ENCODE measurements at regions not wholly inside any gene's neighbourhood (a gene's known extent, or its start where the extent isn't known, plus 50 kb on each side); places are given as distances from the start of the nearest gene placed in this dataset.

DNA sequence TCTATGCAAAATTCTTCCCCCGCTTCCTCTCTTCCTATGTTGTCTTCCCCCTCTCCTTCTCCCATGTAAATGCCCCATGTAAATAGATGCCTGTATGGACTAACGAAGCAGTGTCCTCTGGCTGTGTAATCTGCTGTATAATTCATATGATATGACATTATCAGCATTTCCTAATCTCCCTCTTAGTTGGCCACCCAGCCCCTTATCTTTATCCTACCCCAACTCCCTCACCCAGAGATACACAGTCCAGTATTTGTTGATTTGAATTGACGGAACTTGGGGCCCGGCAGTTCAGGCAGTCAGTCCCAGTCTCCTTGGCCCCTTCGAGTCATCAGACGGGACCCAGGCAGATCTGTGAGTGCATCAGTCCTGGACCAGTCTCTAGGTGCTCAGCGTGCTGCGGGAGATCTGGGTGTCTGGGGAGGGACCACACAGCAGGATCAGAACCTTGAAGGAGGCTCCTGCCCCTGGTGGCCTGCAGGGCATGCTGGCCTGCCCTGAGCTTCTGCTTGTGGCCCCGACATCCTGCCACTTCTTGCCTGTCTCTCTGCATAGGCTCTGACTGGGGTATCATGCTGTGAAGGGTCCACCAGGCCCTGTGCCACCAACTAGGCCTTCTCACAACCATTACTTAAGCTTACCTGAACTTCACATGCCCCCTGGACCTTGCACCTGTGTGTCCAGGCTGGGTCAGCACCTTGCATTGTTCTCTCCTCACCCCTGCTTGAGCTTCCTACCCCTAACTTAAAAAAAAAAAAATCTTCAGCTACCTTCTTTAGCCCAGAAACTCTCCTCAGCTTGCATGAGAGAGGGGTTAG, 88.1 kb upstream of the ATL2 start:
- no peaks in the 10 kb centered on the region for H3K36me3 ChIP-seq (ENCODE audit: insufficient read depth, low read length)
- no peaks in the 10 kb centered on the region for H3K79me2 ChIP-seq (ENCODE audit: insufficient read depth, low read length)
- no peaks in the 10 kb centered on the region for H3K4me1 ChIP-seq (ENCODE audit: insufficient read depth, low read length, poor library complexity, severe bottlenecking)
- H3K4me3 ChIP-seq (ENCODE audit: low read length, poor library complexity, severe bottlenecking): no peak overlapping the region
- no peaks in the 10 kb centered on the region for H3K27me3 ChIP-seq (ENCODE audit: insufficient read depth, low read length, poor library complexity, severe bottlenecking)
- no peak overlapping the region for H3K4me2 ChIP-seq (ENCODE audit: low read depth, low read length, poor library complexity, severe bottlenecking)
- TF ChIP-seq, protein P1, sequence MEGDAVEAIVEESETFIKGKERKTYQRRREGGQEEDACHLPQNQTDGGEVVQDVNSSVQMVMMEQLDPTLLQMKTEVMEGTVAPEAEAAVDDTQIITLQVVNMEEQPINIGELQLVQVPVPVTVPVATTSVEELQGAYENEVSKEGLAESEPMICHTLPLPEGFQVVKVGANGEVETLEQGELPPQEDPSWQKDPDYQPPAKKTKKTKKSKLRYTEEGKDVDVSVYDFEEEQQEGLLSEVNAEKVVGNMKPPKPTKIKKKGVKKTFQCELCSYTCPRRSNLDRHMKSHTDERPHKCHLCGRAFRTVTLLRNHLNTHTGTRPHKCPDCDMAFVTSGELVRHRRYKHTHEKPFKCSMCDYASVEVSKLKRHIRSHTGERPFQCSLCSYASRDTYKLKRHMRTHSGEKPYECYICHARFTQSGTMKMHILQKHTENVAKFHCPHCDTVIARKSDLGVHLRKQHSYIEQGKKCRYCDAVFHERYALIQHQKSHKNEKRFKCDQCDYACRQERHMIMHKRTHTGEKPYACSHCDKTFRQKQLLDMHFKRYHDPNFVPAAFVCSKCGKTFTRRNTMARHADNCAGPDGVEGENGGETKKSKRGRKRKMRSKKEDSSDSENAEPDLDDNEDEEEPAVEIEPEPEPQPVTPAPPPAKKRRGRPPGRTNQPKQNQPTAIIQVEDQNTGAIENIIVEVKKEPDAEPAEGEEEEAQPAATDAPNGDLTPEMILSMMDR (conservative IDR thresholded peaks at IDR 0.05; ENCODE audit: low read length): no peak
- TF ChIP-seq EZH2phosphoT487 (IDR thresholded peaks at IDR 0.05; ENCODE audit: borderline replicate concordance): no peak
- no peaks in the 10 kb centered on the region for H3F3A ChIP-seq (ENCODE audit: low read depth)
- no peaks in the 10 kb centered on the region for H4K20me1 ChIP-seq (ENCODE audit: insufficient read depth, low read length, poor library complexity, severe bottlenecking)
- no peak overlapping the region for H3K9ac ChIP-seq (ENCODE audit: low read depth, low read length, poor library complexity, severe bottlenecking)
- no peak overlapping the region for H2AFZ ChIP-seq (ENCODE audit: low read length)
- H3K9me2 ChIP-seq (replicated peaks; ENCODE audit: low read depth, low read length): no peaks in the 10 kb centered on the region
- no peaks in the 10 kb centered on the region for H3K9me3 ChIP-seq (ENCODE audit: insufficient read depth, low read depth, low read length)

DNA sequence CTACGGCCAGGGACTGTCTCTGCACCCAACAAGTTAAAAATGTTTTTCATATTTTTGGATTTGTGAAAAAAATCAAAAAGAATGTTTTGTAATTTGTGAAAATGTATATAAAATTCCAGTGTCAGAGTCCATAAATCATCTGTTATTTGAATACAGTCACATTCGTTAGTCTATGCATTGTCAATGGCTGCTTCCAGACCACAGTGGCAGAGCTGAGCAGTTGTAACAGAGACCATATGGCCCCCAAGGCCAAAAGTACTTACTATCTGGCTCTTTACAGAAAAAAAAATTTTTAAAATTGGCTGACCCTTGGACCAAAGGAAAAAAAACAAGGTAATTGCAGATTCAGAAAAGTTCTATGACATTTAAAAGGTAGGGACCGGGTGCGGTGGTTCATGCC, 86.7 kb upstream of the ATL2 start:
- no peak overlapping the region for H3K4me3 ChIP-seq (ENCODE audit: low read length, poor library complexity, severe bottlenecking)
- no peaks in the 10 kb centered on the region for H4K20me1 ChIP-seq (ENCODE audit: insufficient read depth, low read length, poor library complexity, severe bottlenecking)
- H3K4me2 ChIP-seq (ENCODE audit: low read depth, low read length, poor library complexity, severe bottlenecking): no peak overlapping the region
- H3F3A ChIP-seq (ENCODE audit: low read depth): no peaks in the 10 kb centered on the region
- H3K79me2 ChIP-seq (ENCODE audit: insufficient read depth, low read length): no peaks in the 10 kb centered on the region
- H3K4me1 ChIP-seq (ENCODE audit: insufficient read depth, low read length, poor library complexity, severe bottlenecking): no peaks in the 10 kb centered on the region
- H3K9me3 ChIP-seq (ENCODE audit: insufficient read depth, low read depth, low read length): no peaks in the 10 kb centered on the region
- TF ChIP-seq, protein P1 (conservative IDR thresholded peaks at IDR 0.05; ENCODE audit: low read length): no peak
- TF ChIP-seq EZH2phosphoT487 (IDR thresholded peaks at IDR 0.05; ENCODE audit: borderline replicate concordance): no peak
- no peaks in the 10 kb centered on the region for H3K36me3 ChIP-seq (ENCODE audit: insufficient read depth, low read length)
- H3K9ac ChIP-seq (ENCODE audit: low read depth, low read length, poor library complexity, severe bottlenecking): no peak overlapping the region
- no peaks in the 10 kb centered on the region for H3K9me2 ChIP-seq (replicated peaks; ENCODE audit: low read depth, low read length)
- no peak overlapping the region for H2AFZ ChIP-seq (ENCODE audit: low read length)
- no peaks in the 10 kb centered on the region for H3K27me3 ChIP-seq (ENCODE audit: insufficient read depth, low read length, poor library complexity, severe bottlenecking)

DNA sequence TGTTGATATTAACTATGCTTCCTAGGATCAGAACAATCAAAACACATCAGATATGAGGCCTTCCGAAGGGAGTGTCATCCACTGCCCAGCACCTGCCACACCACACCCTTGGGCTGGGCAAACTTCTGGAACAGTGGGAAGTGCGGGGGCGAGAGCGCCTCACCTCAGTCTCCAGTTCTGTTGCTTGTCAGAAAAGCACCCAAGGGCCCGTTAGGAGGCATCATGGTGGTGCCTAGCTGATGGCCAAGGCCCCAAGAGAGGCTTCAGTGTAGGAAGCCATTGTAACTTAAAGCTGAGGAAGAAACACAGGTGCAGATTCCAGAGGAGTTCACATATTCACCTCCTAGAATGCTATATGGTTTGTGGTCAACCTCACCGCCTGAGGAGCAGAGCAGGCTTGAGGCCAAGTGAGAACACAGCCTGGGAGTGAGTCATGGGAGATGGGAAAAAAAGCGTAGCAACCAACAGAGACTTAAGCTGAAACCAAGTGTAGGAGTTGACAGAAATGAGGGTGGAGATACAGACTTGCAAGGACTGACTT, 85.1 kb upstream of the ATL2 start:
- Histone ChIP-seq H3K9me2 (replicated peaks; ENCODE audit: low read depth, low read length) (no peaks in the 10 kb centered on the region), H3F3A (ENCODE audit: low read depth) (no peaks in the 10 kb centered on the region), H4K20me1 (ENCODE audit: insufficient read depth, low read length, poor library complexity, severe bottlenecking) (no peaks in the 10 kb centered on the region), H3K4me3 (ENCODE audit: low read length, poor library complexity, severe bottlenecking) (no peak overlapping the region), H3K4me2 (ENCODE audit: low read depth, low read length, poor library complexity, severe bottlenecking) (no peak overlapping the region), H2AFZ (ENCODE audit: low read length) (no peak overlapping the region), H3K79me2 (ENCODE audit: insufficient read depth, low read length) (no peaks in the 10 kb centered on the region), H3K36me3 (ENCODE audit: insufficient read depth, low read length) (no peaks in the 10 kb centered on the region), H3K9ac (ENCODE audit: low read depth, low read length, poor library complexity, severe bottlenecking) (no peak overlapping the region), H3K27me3 (ENCODE audit: insufficient read depth, low read length, poor library complexity, severe bottlenecking) (no peaks in the 10 kb centered on the region), H3K9me3 (ENCODE audit: insufficient read depth, low read depth, low read length) (no peaks in the 10 kb centered on the region), H3K4me1 (ENCODE audit: insufficient read depth, low read length, poor library complexity, severe bottlenecking) (no peaks in the 10 kb centered on the region)
- TF ChIP-seq, protein P1 (conservative IDR thresholded peaks at IDR 0.05; ENCODE audit: low read length): no peak
- TF ChIP-seq EZH2phosphoT487 (IDR thresholded peaks at IDR 0.05; ENCODE audit: borderline replicate concordance): no peak
